OCI-LY3 (cell line): ENCODE measurements at regions not wholly inside any gene's neighbourhood (a gene's known extent, or its start where the extent isn't known, plus 50 kb on each side); places are given as distances from the start of the nearest gene placed in this dataset.

ENCODE experiments used
- EZH2phosphoT487 ChIP-seq: fragments of 200-600 bp; shearing (Covaris generic); IDR thresholded peaks from 2 replicates; pipeline ENCODE4 v1.6.1; 2018; ENCODE audit warnings: antibody characterized with exemption, mixed run types, low read depth
- TF ChIP-seq, protein P1 (sequence below): fragments of 200-600, 300-600 bp; sonication (generic); IDR thresholded peaks from 2 replicates; pipeline ENCODE4 v1.5.1; 2014; ENCODE audit warnings: antibody characterized with exemption, low read length, low read depth

DNA sequence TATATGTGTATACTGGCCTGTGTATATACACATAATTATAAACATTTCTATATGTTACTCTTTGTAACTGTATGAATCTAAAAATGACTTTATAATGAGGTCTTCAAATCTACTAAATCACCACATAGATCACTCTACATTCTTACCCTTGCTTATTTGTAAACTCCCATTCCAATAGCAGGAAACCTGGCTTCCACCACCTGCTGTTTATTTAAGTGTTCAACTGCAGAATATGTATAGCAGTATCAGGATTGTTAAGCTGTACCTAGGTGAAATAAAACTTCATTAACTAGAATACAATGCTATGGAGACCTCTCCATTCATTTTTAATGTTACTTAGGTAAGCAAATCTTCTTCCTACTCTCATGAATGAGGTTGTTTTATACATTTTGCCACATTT is 1351.1 kb upstream of the B3GALT2 start:
- TF ChIP-seq, protein P1, sequence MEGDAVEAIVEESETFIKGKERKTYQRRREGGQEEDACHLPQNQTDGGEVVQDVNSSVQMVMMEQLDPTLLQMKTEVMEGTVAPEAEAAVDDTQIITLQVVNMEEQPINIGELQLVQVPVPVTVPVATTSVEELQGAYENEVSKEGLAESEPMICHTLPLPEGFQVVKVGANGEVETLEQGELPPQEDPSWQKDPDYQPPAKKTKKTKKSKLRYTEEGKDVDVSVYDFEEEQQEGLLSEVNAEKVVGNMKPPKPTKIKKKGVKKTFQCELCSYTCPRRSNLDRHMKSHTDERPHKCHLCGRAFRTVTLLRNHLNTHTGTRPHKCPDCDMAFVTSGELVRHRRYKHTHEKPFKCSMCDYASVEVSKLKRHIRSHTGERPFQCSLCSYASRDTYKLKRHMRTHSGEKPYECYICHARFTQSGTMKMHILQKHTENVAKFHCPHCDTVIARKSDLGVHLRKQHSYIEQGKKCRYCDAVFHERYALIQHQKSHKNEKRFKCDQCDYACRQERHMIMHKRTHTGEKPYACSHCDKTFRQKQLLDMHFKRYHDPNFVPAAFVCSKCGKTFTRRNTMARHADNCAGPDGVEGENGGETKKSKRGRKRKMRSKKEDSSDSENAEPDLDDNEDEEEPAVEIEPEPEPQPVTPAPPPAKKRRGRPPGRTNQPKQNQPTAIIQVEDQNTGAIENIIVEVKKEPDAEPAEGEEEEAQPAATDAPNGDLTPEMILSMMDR, result no peak
- TF ChIP-seq EZH2phosphoT487, result no peak
